ENCODE measurements at regions not wholly inside any gene's neighbourhood (a gene's known extent, or its start where the extent isn't known, plus 50 kb on each side); places are given as distances from the start of the nearest gene placed in this dataset.

DNA sequence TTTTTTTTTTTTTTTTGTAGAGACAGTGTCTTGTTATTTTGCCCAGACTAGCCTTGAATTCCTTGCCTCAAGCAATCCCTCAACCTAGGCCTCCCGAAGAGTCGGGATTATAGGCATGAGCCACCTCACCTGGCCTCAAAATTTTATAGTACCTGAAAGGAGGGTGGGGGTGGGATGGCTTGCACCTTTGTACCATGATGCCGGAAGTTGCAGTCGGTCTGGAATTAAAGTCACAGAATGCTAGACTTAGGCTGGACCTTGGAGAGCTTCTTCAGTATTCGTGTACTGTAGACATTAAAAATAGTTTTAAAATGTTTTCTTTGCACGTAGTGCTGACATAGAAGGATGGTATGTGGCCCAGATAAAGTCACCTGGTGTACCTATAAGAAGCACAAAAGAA lies 280.9 kb downstream of the STIM2 start:
- TF ChIP-seq POLR2A (IDR thresholded peaks at IDR 0.05) = no peak
- TF ChIP-seq, protein P1, sequence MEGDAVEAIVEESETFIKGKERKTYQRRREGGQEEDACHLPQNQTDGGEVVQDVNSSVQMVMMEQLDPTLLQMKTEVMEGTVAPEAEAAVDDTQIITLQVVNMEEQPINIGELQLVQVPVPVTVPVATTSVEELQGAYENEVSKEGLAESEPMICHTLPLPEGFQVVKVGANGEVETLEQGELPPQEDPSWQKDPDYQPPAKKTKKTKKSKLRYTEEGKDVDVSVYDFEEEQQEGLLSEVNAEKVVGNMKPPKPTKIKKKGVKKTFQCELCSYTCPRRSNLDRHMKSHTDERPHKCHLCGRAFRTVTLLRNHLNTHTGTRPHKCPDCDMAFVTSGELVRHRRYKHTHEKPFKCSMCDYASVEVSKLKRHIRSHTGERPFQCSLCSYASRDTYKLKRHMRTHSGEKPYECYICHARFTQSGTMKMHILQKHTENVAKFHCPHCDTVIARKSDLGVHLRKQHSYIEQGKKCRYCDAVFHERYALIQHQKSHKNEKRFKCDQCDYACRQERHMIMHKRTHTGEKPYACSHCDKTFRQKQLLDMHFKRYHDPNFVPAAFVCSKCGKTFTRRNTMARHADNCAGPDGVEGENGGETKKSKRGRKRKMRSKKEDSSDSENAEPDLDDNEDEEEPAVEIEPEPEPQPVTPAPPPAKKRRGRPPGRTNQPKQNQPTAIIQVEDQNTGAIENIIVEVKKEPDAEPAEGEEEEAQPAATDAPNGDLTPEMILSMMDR (IDR thresholded peaks at IDR 0.05) = no peak
- intact Hi-C loops (cut with DNase I; ENCODE audit: low total_unique reads) = no loop called here
- H3K4me3 ChIP-seq (ENCODE audit: low read depth, poor library complexity, severe bottlenecking) = no peak overlapping the region
- WGBS, 2 donors = 53 to 64% methylated on average over 6 of the region's 6 CpGs
- no peak for DNase-seq (ENCODE audit: low spot score in 2 of 2)

DNA sequence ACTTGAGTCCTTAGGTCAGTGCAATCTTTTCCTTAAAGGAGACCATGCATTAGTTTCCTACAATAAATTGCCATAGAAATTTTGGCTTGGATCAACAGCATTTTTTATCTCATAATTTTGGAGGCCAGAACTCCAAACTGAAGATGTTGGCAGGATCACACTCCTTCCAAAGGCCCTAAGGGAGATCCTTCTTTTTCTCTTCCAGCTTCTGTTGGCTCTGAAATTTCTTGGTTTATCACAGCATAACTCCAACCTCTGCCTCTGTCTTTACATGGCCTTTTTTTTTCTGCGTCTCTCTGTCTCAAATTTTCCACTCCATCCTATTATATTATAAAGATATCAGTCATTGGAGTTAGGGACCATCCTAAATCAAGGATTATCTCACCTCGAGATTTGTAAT lies 282.2 kb downstream of the STIM2 start:
- TF ChIP-seq, protein P1 (IDR thresholded peaks at IDR 0.05) = no peak
- intact Hi-C loops (cut with DNase I; ENCODE audit: low total_unique reads) = no loop called here
- 42 to 58% methylated on average over 2 of the region's 2 CpGs for WGBS, 2 donors
- H3K4me3 ChIP-seq (ENCODE audit: low read depth, poor library complexity, severe bottlenecking) = no peak overlapping the region
- no peak for DNase-seq (ENCODE audit: low spot score in 2 of 2)

- TF ChIP-seq, protein P1 (IDR thresholded peaks at IDR 0.05) = no peak
- no peak for TF ChIP-seq POLR2A (IDR thresholded peaks at IDR 0.05)
- 29 to 30% methylated on average over 2 of the region's 2 CpGs for WGBS, 2 donors
- intact Hi-C loops (cut with DNase I; ENCODE audit: low total_unique reads) = no loop called here
- DNase-seq (ENCODE audit: low spot score in 2 of 2) = no peak
- H3K4me3 ChIP-seq (ENCODE audit: low read depth, poor library complexity, severe bottlenecking) = no peak overlapping the region
Measured at GRCh38 chr4:27145597-27145996, 285.0 kb downstream of the STIM2 start.

- 81 to 96% methylated on average over 1 of the region's 1 CpG for WGBS, 2 donors
- no peak for TF ChIP-seq POLR2A (IDR thresholded peaks at IDR 0.05)
- TF ChIP-seq, protein P1 (IDR thresholded peaks at IDR 0.05) = no peak
- intact Hi-C loops (cut with DNase I; ENCODE audit: low total_unique reads) = no loop called here
- DNase-seq (ENCODE audit: low spot score in 2 of 2) = no peak
- H3K4me3 ChIP-seq (ENCODE audit: low read depth, poor library complexity, severe bottlenecking) = no peak overlapping the region
Measured at GRCh38 chr4:27148211-27148895, 287.7 kb downstream of the STIM2 start.

DNA sequence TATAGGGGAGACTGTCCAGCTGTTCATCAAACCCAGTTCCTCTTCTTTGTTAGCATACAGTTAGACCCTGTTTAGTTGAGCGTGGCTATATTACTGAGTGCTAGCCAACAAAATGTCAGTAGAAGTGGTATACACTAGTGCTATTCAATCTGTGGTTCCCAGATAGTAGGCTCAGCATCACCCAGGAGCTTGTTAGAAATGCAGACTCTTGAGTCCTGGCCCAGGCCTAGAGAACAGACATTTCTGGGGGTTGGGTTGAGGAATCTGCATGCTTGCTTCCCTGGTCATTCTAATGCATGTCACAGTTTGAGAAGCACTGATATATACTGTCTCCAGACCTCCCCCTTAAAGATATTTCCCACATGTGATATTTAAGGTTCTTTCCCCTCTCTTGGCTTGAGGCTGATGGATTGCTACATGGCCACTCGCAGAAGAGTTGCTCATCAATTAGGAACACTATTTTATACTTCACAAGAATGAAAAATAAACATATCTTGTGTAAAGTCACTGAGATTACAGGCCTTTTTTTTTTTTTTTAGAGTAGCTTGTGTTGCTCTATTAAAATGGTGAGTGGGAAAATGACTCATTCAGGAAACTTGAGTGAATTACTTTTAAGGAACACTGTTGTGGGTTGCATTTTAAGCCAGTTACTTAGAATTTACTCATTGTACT lies 289.0 kb downstream of the STIM2 start:
- WGBS, 2 donors = 82 to 88% methylated on average over 2 of the region's 2 CpGs
- TF ChIP-seq, protein P1 (IDR thresholded peaks at IDR 0.05) = no peak
- no peak for TF ChIP-seq POLR2A (IDR thresholded peaks at IDR 0.05)
- no peak for DNase-seq (ENCODE audit: low spot score in 2 of 2)
- intact Hi-C loops (cut with DNase I; ENCODE audit: low total_unique reads) = no loop called here
- H3K4me3 ChIP-seq (ENCODE audit: low read depth, poor library complexity, severe bottlenecking) = no peak overlapping the region

Data from lower leg skin (tissue), 4 donors.